HG02870 (cell line): ENCODE measurements at regions not wholly inside any gene's neighbourhood (a gene's known extent, or its start where the extent isn't known, plus 50 kb on each side); places are given as distances from the start of the nearest gene placed in this dataset.

Experiments
- ATAC-seq: cut with Tn5 transposase; IDR thresholded peaks from one replicate; pipeline ENCODE4 v1.9.1; 2021; ENCODE audit warnings: mild to moderate bottlenecking, moderate library complexity; ENCODE audit not compliant: unreplicated experiment

GRCh38 chr14:101361044-101361443 is 200.3 kb upstream of the DIO3 start:
- ATAC-seq = no peak

DNA sequence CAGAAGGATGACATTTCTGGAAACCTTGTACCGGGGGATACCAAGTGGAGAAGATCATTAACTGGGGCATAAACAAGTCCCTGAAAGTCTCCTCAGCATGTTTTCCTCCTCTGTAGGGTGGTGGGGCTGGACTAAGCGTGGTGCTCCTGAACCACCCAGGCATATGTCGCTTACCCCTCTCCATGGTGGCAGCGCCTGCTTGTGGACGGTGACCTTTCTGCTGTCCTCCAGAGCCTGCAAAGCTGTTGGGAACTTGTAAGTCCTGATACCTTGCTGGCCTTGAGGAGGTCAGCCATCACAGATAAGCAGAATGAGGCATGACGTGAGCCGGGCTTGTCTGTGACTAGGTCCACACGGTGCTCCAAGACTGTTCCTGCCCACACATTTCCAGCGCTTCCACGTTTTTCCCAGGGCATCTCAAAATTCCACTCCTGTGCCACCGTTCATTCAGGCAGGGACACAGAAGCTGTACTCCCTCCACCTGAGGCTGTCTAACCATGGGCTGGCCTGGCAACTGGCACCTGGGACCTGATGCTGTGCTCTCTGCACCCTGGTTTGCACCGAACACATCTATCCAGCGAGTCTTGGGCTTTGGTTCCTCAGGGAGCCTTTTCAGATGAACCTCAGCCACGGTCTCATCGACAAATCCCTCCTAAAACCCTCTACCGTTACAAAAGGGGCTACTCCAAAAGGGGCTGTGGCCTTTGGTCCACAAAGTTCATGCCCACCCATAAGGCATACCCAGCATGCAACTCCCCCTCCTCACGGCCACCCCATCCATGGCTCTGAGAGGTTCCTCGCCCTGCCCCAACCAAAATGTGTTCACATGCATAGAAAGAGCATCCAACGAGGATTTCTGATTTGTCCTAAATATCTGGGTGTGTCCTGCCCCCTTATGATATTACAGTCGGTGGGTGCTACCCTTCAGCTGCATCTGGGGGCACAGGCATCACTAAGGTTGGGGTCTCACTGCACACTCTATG is 199.6 kb upstream of the DIO3 start:
- no peak for ATAC-seq

- ATAC-seq = no peak
Measured at GRCh38 chr14:101362529-101363260, 198.6 kb upstream of the DIO3 start.

- no peak for ATAC-seq
Measured at GRCh38 chr14:101363261-101363555, 198.1 kb upstream of the DIO3 start.

- no peak for ATAC-seq
Measured at GRCh38 chr14:101363880-101364391, 197.4 kb upstream of the DIO3 start.

DNA sequence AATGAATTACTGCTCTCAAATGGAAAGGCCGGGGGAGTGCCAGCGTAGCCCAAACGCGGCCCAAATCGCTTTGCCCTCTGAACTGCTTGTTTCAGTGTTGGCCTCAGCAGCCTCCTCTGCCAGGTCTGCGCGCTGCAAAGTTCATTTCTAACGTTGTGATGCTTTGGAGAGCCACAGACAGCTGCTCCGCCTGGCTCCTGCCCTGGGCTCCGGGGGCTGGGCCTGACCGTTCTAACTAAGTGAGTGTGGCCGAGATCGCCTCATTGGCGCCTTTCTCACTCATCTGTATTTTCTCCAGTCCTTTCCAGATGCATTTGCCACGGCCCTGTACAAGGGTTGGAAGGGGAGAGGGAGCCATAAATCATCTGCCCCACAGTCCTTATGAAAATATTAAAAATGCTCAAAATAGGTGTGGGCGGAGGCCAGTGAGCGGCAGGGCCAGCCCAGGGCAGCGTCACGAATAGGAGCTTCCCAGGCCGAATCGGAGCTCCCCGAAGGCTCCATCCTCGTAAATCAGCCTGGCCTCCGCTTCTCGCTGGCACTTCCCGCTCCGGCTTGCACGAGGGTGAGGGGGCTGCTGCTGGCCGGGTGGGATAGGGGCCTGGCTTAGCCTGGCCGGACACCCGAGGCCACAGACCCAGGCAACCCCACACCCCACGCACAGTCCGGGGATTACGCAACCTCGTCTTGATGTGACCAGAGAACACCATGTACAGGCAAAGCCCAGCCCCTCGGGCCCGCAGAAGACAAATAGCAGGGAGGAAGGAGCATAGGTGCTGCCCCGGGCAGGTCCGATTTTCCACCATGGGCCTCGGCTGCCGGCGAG is 196.6 kb upstream of the DIO3 start:
- ATAC-seq = no peak

DNA sequence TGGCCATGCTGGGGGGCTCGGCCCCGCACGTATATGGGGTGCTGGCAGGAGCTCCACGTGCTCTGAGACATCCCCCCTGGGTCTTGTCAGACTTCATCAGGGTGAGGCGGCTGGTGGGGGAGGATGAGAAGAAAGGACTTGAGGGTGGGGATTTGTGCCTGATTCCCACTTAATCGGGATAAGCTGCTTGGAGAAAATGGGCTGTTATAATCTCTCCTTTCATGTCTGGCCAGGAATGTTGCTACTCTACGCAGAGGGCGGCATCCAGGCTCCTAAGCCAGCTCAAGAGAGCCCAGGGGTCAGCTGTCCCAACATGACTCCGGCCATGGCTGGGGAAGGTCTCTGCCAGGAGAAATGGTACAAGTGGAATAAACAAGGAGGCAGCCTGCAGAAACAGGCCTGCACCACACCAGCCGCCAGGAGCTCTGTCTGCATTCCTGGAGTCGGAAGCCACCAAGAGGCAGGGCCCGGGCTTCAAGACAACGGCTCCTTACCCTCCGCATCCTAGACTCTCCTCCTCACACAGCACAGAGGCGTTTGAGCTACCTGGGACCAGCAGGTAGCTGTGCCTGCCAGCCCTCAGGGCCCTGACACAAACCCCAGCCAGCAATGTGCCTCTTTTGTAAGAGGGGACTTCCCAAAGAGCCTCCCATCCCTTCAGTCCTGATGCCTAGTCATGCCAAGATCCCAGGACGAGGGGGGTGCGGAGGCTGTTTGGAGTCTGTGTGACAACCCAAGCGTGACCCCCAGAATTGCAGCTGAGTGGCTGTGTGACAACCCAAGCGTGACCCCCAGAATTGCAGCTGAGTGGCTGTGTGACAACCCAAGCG is 195.8 kb upstream of the DIO3 start:
- no peak for ATAC-seq

- ATAC-seq = no peak
Measured at GRCh38 chr14:101367421-101368261, 193.7 kb upstream of the DIO3 start.

DNA sequence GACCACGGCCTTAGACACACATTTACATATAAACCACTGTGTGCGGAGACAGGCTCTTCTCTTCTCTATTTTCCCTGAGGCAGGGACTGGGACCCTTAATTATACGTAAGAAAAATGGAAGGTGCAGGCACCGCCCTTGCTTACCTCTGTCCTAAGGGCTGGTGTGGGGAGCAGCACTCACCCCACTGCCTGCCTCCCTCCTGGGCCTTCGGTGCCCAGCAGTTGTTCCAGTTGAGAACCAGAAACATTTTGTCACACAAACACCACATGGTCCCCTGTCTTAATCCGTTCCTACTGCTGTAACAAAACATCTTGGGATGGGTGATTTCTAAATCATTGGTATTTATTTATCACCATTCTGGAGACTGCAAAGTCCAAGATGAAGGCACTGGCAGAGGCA is 192.7 kb upstream of the DIO3 start:
- ATAC-seq = no peak

DNA sequence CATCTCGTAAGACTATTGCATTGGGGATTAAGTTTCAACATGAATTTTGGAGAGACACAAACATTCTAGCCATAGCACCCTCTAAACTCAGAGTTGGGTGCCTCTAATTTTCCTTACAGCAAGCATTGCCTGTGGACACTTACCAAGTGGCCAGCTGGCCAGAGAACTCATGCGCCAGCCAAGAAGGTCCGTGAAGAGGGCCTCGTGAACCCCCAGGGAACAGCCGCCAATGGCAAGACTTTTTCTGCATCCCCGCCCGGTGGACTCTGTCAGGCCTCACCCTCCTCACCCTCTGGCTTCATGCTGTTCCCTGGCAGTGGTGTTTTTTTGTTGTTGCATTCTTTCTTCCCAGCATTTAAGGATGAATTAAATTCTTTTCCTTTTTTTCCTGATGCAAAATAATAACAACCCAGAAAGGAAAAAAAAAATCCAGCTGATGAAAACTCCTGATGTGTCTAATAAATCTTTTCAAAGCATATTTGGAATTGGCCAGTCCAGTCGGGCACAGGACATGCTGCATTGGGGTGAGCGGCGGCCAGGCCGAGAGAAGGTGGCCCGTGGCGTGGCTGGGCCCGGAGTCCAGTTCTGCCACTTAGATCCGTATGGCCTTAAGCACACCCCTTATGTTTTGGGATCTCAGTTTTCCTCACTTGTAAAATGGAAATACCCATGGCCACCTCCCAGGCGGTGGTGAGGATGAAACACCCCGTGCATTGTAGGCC is 191.9 kb upstream of the DIO3 start:
- ATAC-seq = no peak

GRCh38 chr14:101369916-101370592 is 191.2 kb upstream of the DIO3 start:
- no peak for ATAC-seq

- no peak for ATAC-seq
Measured at GRCh38 chr14:101370593-101371569, 190.4 kb upstream of the DIO3 start.

DNA sequence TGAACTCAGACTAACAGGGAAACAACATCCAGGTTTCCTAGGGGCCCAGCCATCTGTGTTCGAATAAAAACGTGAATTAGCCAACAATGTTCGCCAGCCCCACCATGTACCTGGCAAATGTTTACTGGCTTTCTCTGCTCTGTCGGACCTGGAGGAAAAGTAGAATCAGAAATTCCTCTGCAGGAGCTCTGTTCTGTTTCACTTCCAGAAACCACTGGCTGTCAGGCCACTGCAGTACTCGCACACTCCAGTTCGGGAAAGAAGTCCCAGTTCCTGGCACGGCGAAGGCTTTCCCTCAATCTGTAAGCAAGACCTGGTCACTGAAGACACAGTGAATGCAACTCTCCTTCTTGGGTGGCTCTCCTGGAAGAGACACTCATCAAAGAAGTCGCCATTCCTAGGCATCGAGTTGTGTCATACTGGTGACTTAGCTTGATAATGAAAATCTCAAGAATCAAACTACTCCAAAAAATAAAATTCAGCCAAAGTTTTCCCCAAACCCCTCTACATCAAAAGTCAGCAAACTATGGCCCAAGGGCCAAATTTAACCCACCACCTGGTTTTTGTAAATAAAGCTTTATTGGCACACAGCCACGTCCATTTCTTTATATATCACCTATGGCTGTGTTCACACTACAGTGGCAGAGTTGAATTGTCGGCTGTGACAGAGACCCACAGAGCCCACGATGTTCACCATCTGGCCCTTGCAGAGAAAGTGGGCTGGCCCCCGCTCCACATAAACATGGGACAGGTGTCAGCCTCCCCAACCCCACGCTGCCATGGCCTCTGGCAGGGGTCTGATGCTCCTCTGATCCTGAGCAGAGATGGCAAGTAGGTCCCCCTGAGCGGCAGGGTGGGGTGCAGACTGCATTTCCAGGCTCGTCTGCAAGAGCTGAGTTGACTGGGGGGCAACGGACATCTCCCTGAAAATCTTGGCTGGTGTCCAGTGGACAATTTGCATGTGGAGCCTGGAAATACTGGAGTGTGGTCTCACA is 189.2 kb upstream of the DIO3 start:
- no peak for ATAC-seq

DNA sequence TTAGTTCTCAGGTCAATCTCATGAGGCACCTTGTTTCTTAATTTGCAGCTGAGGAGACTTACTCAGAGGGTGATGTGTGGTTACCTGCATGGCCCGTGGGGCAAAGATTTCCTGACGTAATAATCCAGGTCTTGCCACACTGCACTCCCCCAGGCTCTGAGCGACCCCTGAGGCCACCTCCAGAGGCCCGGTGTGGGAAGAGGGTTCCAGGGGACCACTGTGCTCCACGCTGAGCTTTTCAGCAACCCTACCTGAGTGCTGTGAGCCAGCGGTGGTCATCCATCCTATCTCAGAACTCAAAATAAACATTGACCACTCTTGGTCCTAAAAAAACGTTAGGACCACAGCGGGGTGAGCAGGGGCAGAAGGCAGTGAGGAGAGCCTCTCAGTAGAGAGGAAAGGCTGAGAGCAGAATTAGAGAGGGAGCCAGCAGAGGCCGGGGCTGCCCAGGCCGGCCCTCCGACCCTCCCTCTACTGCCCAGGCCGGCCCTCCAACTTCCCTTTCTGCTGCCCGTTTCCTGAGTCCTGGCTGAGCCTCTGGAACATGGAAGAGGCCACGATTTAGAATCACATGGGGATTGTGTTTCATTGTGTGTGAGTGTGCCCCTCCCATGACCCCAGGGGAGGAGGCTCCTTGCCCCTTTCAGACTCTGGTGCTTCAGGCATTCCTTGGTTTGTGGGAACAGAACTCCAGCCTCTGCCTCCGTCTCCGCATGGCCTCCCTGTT is 188.2 kb upstream of the DIO3 start:
- ATAC-seq = no peak

DNA sequence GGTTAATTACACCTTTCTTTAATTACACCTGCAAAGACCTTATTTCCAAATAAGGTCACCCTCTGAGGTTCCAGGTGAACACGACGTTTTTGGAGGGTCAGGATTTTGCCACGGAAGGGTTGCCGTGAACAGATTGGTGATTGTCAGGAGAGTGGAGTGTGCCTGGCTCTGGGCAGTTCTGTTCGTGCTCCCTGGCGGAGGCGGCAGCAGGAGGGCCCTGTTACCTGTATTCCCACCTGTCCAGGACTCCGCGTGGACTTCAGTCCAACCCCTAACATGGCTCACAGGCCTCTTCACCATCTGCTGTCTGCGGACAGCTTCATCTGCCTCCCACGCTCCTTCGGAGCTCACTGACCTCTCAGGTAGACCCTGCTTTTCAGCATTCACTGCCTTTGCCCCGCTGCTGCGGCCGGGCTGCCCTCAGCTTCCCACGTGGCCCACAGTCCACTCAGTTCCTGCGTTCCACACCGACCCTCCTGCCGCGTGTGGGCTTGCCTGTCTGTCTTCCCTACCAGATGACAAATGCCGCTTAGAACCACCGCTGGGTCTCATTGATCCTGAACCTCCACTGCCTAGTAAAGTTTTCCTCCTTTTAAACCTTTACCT is 187.5 kb upstream of the DIO3 start:
- no peak for ATAC-seq
